MG63 (cell line): ENCODE measurements at regions not wholly inside any gene's neighbourhood (a gene's known extent, or its start where the extent isn't known, plus 50 kb on each side); places are given as distances from the start of the nearest gene placed in this dataset.
"Not testable (repeated sequence)": the region's sequence is repeated elsewhere in the genome, so short reads cannot be mapped to it uniquely, and the experiment has no call there.

ENCODE experiments used
- DNase-seq: peaks from one replicate; pipeline ENCODE4 v3.0.0-alpha.2; 2020
- H3K27me3 ChIP-seq: fragments of 250-450 bp; sonication (Bioruptor Pico); 2 replicates; pipeline ENCODE4 v1.5.1; 2020; ENCODE audit warnings: mild to moderate bottlenecking, moderate library complexity
- H3K36me3 ChIP-seq: fragments of 250-450 bp; sonication (Bioruptor Pico); 2 replicates; pipeline ENCODE4 v1.5.1; 2020; ENCODE audit warnings: mild to moderate bottlenecking, moderate library complexity
- H3K4me3 ChIP-seq: fragments of 250-450 bp; sonication (Bioruptor Pico); 2 replicates; pipeline ENCODE4 v1.5.1; 2020; ENCODE audit warnings: mild to moderate bottlenecking, moderate library complexity
- H3K9me3 ChIP-seq: fragments of 250-450 bp; sonication (Bioruptor Pico); 2 replicates; pipeline ENCODE4 v1.5.1; 2020; ENCODE audit warnings: mild to moderate bottlenecking, moderate library complexity

DNA sequence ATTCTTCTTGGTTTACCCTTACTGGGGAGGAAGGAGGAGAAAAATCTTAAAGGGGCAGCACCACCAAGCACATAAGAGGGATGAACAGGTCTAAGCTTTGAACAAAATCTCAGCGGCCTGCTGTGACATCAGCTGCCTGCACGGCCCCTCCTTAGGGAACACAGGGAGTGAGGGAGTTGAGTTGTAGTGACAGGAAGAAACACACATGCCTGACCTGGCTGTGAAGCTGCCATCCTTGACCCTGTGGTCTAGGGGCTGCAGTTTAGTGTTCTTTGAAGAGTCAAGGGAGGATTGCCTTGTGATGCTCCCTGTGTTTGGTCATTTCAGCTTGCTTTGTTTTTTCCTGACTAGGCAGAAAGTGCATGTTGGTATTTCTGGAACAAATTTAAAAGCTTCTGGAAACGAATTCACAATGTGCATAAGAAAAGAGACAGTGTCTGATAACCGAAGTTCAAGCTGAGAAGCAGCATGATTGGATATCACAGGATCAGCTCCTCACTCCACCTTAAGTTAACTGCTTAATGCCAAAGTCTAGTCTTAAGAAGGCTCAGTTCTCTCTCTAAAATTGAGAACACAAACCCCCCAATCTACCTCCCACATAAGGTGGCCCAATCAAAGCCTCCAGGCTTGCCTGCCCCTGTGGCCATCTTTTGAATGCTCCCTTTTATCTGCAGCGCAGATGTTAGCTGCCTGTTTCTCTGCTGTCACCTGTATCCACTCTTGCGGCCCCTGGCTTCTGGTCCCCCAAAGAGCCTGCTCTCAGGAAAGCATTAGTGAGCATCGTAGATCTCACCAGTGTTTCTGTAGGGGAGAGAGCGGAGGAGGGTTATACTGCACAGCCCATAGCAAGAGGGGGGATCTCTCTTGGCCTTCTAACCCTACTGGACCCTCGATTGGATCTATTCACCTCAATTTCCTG, 82.2 kb downstream of the SCN11A start:
- H3K36me3 ChIP-seq = no peaks in the 10 kb centered on the region
- DNase-seq = no peak
- H3K4me3 ChIP-seq = no peak overlapping the region
- H3K27me3 ChIP-seq = no peaks in the 10 kb centered on the region
- H3K9me3 ChIP-seq = no peaks in the 10 kb centered on the region

DNA sequence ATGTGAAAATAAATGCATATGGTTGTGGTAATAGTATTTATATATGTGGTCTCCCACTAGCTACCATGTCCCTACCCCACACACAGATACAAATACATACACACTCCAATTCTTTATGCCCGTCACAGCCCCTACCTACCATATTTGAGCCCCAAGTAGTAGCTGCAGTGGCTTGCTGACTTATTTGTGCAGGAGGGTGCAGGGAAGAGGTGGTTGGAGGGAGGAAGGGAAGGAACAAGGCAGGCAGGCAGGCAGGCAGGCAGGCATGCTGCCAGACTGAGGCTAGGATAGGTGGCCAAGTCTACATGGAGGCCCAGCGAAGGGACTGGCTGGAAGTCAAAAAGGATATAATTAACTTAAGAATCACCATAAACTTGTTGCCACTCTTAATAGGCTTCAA, 82.9 kb downstream of the SCN11A start:
- Histone ChIP-seq H3K9me3 (no peaks in the 10 kb centered on the region), H3K27me3 (no peaks in the 10 kb centered on the region), H3K36me3 (no peaks in the 10 kb centered on the region), H3K4me3 (no peak overlapping the region)
- DNase-seq = no peak

DNA sequence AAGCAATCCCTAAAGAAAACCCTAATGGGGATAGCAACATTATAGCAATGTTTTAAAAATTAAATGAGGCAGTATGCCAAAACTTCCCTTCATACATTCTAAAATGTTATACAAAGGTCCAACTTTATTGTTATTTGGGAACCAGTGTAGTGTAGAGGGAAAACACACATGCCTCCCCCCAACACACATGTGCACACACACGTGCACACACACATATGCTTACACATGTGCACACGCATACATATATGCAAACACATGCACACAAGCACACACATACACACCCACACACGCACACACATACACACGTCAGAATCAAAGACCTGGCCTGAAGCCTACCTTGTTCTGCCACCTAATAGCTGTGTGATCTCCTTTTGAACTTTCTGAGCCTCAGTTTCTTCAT, 83.3 kb downstream of the SCN11A start:
- DNase-seq = no peak
- H3K36me3 ChIP-seq = no peaks in the 10 kb centered on the region

DNA sequence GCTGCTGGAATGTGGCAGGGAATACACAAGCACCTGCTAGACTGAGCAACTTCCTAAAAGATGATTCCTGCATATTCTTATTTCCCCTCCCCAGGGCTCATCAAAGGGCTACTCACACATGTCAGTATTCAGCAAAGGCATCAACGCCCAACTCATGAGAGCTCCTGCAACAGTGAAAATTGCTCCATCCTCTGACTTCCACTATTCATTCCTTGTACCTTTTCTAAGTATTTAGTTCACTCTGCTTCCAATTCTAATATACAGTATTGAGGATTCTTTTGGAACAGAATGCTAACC, 84.1 kb downstream of the SCN11A start:
- no peak overlapping the region for H3K4me3 ChIP-seq
- no peaks in the 10 kb centered on the region for H3K36me3 ChIP-seq
- no peak for DNase-seq
- no peaks in the 10 kb centered on the region for H3K27me3 ChIP-seq
- H3K9me3 ChIP-seq = no peaks in the 10 kb centered on the region

More for the DNA sequence above, 83.3 kb downstream of the SCN11A start:
- Histone ChIP-seq H3K27me3 (no peaks in the 10 kb centered on the region), H3K9me3 (no peaks in the 10 kb centered on the region), H3K4me3 (no peak overlapping the region)

DNA sequence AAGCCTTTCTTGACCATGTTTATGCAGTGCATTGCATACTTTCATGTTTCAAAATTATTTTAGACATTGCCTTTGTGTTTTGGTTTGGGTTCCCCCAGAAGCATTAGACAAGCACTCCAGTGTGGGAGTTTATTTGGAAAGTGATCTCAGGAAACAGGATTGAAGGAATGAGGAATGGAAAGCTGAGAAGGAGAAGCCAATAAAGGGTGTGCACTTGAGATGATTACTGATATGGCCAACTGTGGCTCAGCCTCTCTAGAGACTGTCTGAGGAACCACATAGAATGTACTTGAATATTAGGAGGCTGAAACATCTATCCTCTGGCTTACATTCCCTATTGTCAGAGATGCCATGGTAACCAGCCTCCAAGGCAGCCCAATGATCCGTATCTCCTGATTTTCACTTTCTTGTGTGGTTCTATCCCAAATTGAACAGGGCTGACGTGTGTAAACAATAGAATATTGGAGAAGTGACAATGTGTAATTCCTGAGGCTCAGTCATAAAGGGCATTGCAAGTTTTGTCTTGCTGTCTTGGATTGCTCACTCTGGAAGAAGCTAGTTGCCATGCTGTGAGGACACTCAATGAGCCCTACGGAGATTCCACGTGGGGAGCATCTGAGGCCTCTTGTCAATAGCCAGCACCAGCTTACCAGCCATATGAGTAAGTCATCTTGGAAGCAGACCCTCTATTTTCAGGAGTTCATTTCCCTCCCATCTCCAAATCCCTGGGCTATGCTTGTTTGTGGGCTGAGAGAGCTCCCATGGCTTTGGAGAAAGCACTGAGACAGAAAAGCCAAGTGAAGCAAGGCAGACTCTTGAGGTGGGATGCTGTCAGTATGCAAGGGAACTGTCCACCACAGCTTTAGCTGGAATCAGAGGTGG, 84.7 kb downstream of the SCN11A start:
- Histone ChIP-seq H3K27me3 (no peaks in the 10 kb centered on the region), H3K4me3 (no peak overlapping the region), H3K36me3 (no peaks in the 10 kb centered on the region), H3K9me3 (no peaks in the 10 kb centered on the region)
- DNase-seq = no peak

DNA sequence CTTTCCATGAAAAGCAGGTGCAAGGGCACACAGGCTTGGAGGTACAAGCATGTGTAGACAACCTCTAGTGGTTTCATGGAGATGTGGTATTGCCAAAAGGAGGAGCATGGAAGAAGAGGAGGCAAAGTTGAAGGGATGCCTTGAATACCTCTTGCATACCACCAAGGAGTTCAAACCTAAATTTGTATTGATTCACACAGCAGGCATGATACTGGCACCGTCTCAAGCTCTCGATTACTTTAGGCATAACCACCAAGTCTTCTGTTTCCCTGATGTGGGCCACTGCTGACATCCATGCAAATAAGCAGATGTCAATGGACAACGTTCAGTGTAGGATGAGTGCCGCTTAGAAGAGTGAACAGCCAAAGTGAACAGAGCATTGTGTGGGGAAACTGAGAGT, 87.1 kb downstream of the SCN11A start:
- Histone ChIP-seq H3K27me3 (no peaks in the 10 kb centered on the region), H3K4me3 (no peak overlapping the region), H3K9me3 (no peaks in the 10 kb centered on the region), H3K36me3 (no peaks in the 10 kb centered on the region)
- DNase-seq = no peak

DNA sequence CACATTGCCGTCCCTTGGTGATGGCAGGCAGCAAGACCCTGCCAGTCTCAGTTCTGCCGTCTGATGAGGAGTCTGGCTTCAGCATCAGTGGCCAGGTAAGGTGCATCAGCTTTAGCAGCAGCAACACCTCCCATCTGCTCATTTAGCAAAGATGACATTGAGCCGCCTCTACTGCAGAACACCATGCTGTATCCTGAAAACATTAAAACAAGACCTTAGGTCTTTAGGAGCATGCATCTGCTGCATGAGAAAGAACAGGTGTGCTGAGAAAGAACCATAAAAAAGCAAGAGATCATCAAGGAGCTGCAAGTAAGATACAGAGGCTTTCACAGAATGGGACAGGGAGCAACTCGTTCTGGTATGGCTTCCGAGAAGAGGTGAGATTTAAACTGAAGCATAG, 87.5 kb downstream of the SCN11A start:
- Histone ChIP-seq H3K27me3 (no peaks in the 10 kb centered on the region), H3K9me3 (no peaks in the 10 kb centered on the region), H3K36me3 (no peaks in the 10 kb centered on the region), H3K4me3 (no peak overlapping the region)
- no peak for DNase-seq

DNA sequence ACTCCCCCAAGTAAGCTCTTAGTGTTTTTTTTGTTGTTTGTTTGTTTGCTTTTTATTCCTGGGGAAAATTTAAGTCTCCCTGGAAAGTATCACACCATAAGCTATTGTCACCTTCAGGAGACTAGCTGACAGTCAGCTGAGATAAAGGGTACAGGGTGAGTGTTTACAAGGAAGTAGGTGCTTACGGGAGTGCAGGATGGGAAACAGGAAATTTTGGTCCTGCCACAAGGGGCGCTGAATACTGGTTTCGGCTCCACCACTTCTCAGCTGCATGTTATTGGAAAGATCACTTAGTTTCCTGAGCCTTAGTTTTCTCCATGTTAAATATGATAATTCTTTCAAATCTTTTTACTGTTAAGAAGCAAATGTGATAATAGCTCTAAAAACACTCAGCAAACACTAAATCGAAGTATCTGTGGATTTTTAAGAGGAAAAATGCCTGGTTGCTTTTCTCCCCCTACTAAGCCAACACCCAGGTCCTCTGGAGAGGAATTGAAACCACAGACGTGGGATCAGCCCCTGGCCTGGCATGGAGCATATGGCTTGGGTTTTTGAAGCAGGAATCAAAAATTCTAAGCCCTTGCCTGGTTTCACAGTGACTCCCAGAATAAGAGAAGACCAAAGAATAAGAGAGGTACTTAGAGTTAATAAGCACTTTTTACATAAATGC, 90.7 kb downstream of the SCN11A start:
- Histone ChIP-seq H3K27me3 (no peaks in the 10 kb centered on the region), H3K4me3 (no peak overlapping the region), H3K9me3 (no peaks in the 10 kb centered on the region), H3K36me3 (no peaks in the 10 kb centered on the region)
- DNase-seq = peak; percentile 35

DNA sequence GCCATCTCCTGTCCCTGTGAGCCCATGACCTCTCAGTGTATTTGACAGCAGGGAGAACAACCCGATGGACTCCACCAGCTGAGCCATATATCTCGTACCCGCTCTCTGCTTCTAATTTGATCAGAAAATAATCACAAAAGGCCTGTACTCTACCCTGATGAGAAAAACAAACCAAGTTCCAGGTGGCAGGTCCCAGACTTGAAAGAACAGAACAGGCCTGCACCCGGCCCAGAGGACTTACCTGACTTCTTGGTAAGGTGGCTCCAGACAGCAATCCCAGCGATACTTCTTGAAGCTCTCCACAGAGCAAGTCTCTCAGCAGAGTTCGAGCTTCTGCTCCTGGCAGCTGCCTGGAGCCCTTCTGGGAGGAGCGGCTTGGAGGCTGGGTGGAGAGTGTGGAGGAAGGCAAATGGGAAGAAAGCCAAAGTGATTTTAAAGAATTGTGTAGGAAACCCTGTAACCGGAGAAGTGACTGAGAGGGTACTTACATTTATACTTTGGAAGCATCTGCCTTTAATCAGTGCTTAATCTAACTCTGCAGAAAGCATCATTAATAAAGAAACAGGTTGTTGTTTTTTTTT, 91.6 kb downstream of the SCN11A start:
- Histone ChIP-seq H3K9me3 (no peaks in the 10 kb centered on the region), H3K4me3 (no peak overlapping the region), H3K27me3 (no peaks in the 10 kb centered on the region), H3K36me3 (no peaks in the 10 kb centered on the region)
- DNase-seq = no peak

DNA sequence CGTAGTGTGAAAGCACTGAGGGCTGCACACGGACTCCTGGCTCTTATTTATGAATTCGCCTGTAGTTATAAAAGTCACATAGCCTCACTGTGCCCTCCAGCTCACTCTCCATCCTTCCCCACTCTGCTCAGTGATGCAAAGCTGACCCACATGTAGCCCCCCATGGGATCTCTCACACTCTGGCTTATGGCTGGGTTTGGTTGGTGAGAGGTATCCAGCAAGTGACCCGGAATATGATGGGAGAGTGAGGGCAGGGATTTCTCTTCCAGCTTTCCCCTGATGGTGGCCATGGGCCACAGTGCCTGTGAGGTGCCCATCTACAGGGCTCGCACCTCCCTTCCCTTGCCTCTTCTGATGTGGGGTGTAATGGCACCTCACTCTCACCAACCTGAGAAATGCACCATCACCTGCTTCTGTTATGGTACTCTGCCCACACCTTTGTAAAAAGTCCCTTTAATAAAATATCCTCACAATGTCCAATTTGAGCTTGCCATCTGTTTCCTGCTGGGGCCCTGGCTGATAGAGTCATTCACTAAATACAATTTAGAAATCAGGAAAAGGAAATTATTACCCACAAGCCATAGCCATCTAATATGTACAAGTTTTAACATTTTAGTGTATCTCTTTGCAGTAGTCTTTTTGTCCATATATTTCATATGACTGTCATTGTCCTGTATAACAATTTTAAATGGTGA, 93.6 kb downstream of the SCN11A start:
- H3K9me3 ChIP-seq = no peaks in the 10 kb centered on the region
- H3K36me3 ChIP-seq = no peaks in the 10 kb centered on the region
- H3K27me3 ChIP-seq = no peaks in the 10 kb centered on the region
- H3K4me3 ChIP-seq = no peak overlapping the region
- DNase-seq = no peak

DNA sequence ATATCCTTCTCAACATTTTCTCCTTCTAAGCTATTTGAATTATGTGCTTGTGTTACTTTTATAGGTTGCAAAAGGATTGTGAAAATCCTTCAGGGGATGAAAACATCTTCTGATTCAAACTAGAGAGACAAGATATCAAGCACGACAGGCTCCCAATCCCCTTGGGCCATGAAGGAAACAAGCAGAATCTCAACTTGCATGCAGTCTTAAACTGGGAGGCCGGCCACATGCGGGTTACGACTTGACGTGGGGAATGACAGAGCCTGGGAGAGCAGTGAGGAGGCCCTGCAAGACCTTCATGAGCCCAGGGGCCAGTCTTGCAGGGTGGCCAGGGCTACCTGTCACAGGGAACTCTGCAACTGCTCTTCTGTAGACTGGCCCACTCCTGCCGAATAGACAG, 94.4 kb downstream of the SCN11A start:
- no peaks in the 10 kb centered on the region for H3K36me3 ChIP-seq
- H3K9me3 ChIP-seq = no peaks in the 10 kb centered on the region
- no peak for DNase-seq
- no peaks in the 10 kb centered on the region for H3K27me3 ChIP-seq
- no peak overlapping the region for H3K4me3 ChIP-seq

DNA sequence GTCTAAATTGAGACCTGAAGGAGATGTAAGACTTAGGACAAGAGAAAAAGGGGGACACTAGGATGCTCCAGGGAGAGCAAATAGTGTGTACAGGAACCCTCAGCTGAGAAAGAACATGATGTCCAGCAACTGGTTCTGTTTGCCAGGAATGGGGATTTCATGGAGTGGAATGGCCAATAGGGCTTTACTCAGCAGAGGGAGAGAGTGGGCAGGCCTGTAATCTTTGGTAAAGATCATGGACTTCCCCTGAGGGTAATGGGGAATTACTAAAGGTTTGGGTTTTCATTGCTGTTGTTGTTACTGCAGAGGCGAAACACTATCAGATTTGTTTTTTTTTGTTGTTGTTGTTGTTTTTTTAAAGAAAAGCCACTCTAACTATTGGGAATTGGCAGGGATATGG, 99.0 kb downstream of the SCN11A start:
- H3K27me3 ChIP-seq = no peaks in the 10 kb centered on the region
- DNase-seq = no peak
- H3K36me3 ChIP-seq = no peaks in the 10 kb centered on the region
- no peak overlapping the region for H3K4me3 ChIP-seq
- no peaks in the 10 kb centered on the region for H3K9me3 ChIP-seq

DNA sequence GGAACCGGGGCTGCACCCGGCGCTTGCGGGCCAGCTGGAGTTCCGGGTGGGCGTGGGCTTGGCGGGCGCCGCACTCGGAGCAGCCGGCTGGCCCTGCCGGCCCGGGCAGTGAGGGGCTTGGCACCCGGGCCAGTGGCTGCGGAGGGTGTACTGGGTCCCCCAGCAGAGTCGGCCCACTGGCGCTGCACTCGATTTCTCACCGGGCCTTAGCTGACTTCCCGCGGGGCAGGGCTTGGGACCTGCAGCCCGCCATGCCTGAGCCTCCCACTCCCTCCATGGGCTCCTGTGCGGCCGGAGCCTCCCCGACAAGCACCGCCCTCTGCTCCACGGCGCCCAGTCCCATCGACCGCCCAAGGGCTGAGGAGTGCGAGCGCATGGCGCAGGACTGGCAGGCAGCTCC, 100.6 kb downstream of the SCN11A start:
- not testable (repeated sequence) for H3K36me3 ChIP-seq, DNase-seq

DNA sequence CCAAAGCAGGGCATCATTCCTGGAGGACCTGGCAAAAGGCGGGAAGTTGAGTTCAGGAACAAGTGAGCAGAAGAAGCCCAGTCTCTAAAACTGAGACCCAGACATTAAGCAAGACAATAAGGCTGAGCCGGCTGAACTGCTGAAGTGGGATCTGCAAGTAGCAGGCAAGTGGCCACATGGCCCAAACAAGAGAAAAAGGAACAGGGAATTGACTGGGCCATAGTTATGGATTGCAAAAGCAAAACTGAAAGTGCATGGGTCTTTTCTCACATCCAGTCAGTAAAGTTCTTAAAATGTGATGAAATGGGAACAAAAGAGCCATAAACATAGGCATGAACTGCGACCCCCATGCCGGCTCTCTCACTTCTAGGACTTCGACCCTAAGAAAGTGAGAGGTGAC, 101.2 kb downstream of the SCN11A start:
- no peaks in the 10 kb centered on the region for H3K9me3 ChIP-seq
- no peak overlapping the region for H3K4me3 ChIP-seq
- no peak for DNase-seq
- H3K36me3 ChIP-seq = no peaks in the 10 kb centered on the region
- H3K27me3 ChIP-seq = no peaks in the 10 kb centered on the region

More for the DNA sequence above, 100.6 kb downstream of the SCN11A start:
- H3K27me3 ChIP-seq, H3K4me3 ChIP-seq, H3K9me3 ChIP-seq: not testable (repeated sequence)

DNA sequence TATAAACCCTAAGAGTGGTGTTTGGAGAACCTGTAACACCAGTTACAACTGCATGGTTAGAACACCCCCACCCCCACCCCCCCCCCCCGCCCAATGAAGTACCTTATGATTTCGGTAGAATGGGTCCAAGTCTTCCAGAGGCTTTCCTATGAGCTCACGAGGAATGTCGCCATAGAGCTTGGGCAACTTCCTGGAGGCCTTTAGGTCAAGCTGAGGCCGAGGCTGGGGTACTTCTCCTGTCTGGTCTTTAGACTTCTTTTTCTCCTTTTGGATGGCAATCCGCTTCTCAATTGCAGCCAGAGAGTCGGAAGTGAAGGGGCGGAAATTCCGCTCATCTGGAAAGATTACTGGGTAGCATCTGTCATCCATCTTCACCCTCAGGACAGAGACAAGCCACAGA, 101.8 kb downstream of the SCN11A start:
- no peak for DNase-seq
- Histone ChIP-seq H3K4me3 (no peak overlapping the region), H3K27me3 (no peaks in the 10 kb centered on the region), H3K9me3 (no peaks in the 10 kb centered on the region), H3K36me3 (no peaks in the 10 kb centered on the region)

DNA sequence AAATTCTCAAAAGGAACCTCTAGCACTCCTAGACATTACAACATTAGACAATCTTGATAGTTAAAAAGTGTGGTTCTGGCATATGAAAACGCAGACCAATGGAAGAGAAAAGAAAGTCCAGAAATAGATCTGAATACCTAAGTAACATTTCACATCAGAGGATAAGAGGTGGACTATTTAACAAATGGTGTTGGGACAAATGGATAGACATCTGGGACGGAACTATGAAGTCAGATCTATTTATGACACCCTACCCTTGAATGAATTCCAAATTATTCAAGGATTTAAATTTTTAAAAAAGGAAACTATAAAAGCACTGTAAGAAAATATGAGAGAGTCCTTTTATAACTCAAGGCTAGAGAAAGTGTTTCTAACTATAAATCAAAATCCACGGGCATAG, 111.3 kb downstream of the SCN11A start:
- Histone ChIP-seq H3K27me3 (no peaks in the 10 kb centered on the region), H3K36me3 (no peaks in the 10 kb centered on the region), H3K4me3 (no peak overlapping the region), H3K9me3 (no peaks in the 10 kb centered on the region)
- DNase-seq = no peak
